ENCODE measurements at regions not wholly inside any gene's neighbourhood (a gene's known extent, or its start where the extent isn't known, plus 50 kb on each side); places are given as distances from the start of the nearest gene placed in this dataset.
A peak's percentile ranks its signal among the peaks of the same experiment; 100 is the strongest.

DNA sequence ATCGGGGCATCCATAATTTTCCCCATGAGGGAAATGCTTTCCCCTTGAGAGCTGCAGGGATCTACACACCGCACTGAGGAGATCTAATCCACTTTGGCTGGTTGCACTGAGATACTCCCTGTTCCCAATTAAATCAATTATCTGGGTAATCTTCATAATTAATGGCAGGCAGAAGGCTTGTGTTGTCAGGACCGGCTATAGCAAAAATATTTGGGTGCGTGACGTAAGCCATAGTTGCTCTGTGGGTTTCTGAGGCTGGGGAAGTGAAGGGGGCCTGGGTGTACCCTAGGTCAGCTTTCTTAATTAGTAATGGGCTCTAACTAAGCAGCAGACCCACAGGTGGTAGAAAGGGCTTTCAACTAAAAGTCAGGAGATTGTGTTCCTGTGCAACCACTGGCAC lies 62.8 kb upstream of the UPP2 start:
- DNase-seq (ENCODE audit: low read depth in 6 of 9, low spot score in 9 of 9) = no peak
- WGBS = 98% methylated on average over 5 of the region's 5 CpGs
- Histone ChIP-seq H3K27me3 (ENCODE audit: control insufficient read depth in 2 of 2, insufficient read depth in 1 of 2, low read length in 1 of 2) (no peaks in the 10 kb centered on the region), H3K4me3 (ENCODE audit: low read length in 2 of 2) (no peak overlapping the region), H3K4me1 (ENCODE audit: control insufficient read depth in 2 of 2, insufficient read depth in 2 of 2, low read length in 2 of 2) (peaks cover 2 to 14% of the 10 kb centered on the region in 2 donors), H3K27ac (ENCODE audit: low read depth in 1 of 2, low read length in 1 of 2) (no peak overlapping the region), H3K9me3 (ENCODE audit: control insufficient read depth in 2 of 2, insufficient read depth in 1 of 2, low read length in 1 of 2) (no peaks in the 10 kb centered on the region), H3K36me3 (ENCODE audit: control insufficient read depth in 2 of 2, insufficient read depth in 2 of 2, low read length in 1 of 2) (no peaks in the 10 kb centered on the region)

DNA sequence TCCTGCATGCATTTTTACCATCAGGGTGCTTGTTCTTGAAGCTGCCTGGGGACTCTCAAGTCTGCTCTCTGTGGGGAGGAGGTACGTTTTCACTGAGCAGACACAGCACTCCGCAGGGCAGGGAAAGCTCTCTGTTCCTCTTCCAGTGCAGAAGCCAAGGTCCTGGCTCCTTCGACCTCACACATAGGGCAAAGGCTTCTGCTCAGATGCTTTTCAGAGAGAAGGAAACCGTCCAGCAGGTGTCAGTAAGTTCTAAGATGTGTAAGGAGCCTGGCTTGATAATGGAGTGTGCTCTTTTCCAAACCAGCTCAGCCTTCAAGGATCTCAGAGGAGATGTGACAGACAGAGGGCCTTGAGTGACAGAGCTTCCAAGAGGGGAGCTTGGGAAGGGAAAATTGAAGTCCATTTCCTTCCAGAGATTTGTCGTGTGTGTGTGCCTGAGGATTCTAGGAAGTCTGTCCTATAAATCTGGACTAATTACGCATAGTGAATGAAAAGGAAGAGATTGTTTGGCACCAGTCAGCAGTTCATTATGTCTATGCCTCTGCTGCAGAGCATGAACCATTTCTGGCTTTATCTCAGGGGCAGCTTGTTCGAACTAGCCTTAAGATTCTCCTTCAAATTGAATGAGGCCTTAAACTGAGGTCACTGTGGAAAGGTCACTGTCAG lies 67.3 kb upstream of the UPP2 start:
- WGBS = 45% methylated on average over 7 of the region's 7 CpGs
- no peak overlapping the region for H3K4me3 ChIP-seq (ENCODE audit: low read length in 2 of 2)
- no peaks in the 10 kb centered on the region for H3K27me3 ChIP-seq (ENCODE audit: control insufficient read depth in 2 of 2, insufficient read depth in 1 of 2, low read length in 1 of 2)
- H3K4me1 ChIP-seq (ENCODE audit: control insufficient read depth in 2 of 2, insufficient read depth in 2 of 2, low read length in 2 of 2) = no peaks in the 10 kb centered on the region
- peak in 5 of 9 donors; percentile 18 to 69 (median 34) for DNase-seq (ENCODE audit: low read depth in 6 of 9, low spot score in 9 of 9)
- no peak overlapping the region for H3K27ac ChIP-seq (ENCODE audit: low read depth in 1 of 2, low read length in 1 of 2)
- no peaks in the 10 kb centered on the region for H3K36me3 ChIP-seq (ENCODE audit: control insufficient read depth in 2 of 2, insufficient read depth in 2 of 2, low read length in 1 of 2)
- H3K9me3 ChIP-seq (ENCODE audit: control insufficient read depth in 2 of 2, insufficient read depth in 1 of 2, low read length in 1 of 2) = no peaks in the 10 kb centered on the region

DNA sequence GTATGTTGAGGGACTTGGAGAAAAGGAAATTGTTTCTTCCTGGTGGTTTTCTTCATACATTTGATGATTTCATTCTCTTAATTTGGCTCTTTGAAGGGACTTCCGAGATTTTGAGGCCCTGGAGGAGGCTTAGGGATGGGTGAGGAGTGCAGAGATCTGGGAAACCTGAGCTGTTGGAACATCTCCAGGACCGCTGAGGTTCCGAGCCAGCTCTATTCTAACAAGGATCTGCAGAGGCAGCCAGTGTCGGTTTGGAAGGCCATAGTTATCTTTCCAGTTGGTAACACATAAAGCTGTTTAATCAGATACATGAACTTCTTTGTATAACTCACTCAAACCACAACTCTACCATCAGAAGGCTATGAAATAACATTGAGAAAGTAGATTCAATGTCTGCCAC lies 70.3 kb upstream of the UPP2 start:
- Histone ChIP-seq H3K36me3 (ENCODE audit: control insufficient read depth in 2 of 2, insufficient read depth in 2 of 2, low read length in 1 of 2) (no peaks in the 10 kb centered on the region), H3K4me3 (ENCODE audit: low read length in 2 of 2) (no peak overlapping the region), H3K4me1 (ENCODE audit: control insufficient read depth in 2 of 2, insufficient read depth in 2 of 2, low read length in 2 of 2) (no peaks in the 10 kb centered on the region), H3K27ac (ENCODE audit: low read depth in 1 of 2, low read length in 1 of 2) (no peak overlapping the region), H3K27me3 (ENCODE audit: control insufficient read depth in 2 of 2, insufficient read depth in 1 of 2, low read length in 1 of 2) (no peaks in the 10 kb centered on the region), H3K9me3 (ENCODE audit: control insufficient read depth in 2 of 2, insufficient read depth in 1 of 2, low read length in 1 of 2) (no peaks in the 10 kb centered on the region)
- no peak for DNase-seq (ENCODE audit: low read depth in 6 of 9, low spot score in 9 of 9)
- 86% methylated on average over 4 of the region's 4 CpGs for WGBS

DNA sequence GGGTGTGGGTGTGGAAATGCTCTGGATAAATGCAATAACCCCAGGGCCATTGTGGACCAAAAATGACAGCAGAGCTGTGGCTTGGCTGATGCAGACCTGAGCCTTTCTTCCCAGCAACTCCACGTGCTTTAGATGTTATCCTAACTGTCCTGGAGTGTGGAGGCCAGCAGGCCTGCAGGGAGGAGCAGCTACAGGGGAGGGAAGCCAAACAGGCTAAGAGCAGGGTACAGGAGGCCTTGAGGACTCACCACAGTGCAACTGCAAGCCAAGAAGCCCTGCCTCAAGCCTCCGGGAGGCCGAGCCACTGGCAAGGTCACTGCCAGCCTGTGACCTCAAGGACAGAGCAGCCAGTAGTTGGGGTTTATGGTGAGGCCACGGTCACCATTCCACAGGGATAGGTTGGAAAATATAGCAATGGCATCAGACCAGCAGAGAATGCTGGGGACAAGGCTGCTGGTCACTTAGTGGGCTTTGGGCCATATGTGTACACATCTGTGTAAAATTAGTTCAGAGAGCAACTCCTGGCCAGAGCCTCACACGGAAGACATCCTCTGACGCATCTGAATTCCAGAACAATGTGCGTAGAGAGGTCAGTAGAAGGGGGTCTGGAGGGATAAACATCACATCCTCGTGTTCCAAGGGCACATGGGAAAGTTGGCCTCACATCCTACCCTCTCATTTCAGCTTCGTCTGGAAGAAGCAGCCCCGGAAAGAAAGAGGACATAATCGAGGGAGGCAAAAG lies 76.2 kb upstream of the UPP2 start:
- WGBS = 95% methylated on average over 11 of the region's 11 CpGs
- Histone ChIP-seq H3K36me3 (ENCODE audit: control insufficient read depth in 2 of 2, insufficient read depth in 2 of 2, low read length in 1 of 2) (no peaks in the 10 kb centered on the region), H3K27ac (ENCODE audit: low read depth in 1 of 2, low read length in 1 of 2) (no peak overlapping the region), H3K4me1 (ENCODE audit: control insufficient read depth in 2 of 2, insufficient read depth in 2 of 2, low read length in 2 of 2) (no peaks in the 10 kb centered on the region), H3K4me3 (ENCODE audit: low read length in 2 of 2) (no peak overlapping the region), H3K27me3 (ENCODE audit: control insufficient read depth in 2 of 2, insufficient read depth in 1 of 2, low read length in 1 of 2) (no peaks in the 10 kb centered on the region), H3K9me3 (ENCODE audit: control insufficient read depth in 2 of 2, insufficient read depth in 1 of 2, low read length in 1 of 2) (no peaks in the 10 kb centered on the region)
- no peak for DNase-seq (ENCODE audit: low read depth in 6 of 9, low spot score in 9 of 9)

DNA sequence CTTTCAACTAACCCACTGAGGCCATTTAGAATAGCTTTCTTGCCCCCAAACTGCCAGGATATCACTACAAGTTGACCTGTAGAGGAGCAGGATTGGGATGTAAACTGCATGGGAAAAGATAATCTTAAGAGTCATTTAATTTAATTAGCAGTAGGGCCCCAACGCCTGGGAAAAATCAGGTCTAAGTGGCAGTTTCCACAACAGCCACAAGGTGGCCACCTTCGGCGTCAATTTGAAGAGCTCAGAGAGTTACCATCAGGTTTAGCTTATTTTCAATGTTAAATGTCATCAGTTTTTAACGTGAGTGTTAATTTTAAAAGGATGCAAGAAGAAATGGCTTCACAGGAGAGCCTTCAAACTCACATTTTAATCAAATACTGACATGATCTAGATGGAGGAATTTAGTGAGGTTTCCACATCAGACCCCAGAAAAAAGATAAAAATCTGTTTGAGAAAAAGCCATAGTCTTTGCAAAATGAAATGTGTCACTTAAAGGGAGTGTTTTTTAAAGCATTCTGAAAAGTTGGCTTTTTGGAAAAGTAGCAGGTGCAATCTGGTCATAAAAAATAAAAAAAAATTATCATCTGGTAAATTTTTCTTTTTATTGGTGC lies 77.3 kb upstream of the UPP2 start:
- WGBS = 10% methylated on average over 4 of the region's 4 CpGs
- Histone ChIP-seq H3K9me3 (ENCODE audit: control insufficient read depth in 2 of 2, insufficient read depth in 1 of 2, low read length in 1 of 2) (no peaks in the 10 kb centered on the region), H3K27me3 (ENCODE audit: control insufficient read depth in 2 of 2, insufficient read depth in 1 of 2, low read length in 1 of 2) (no peaks in the 10 kb centered on the region), H3K36me3 (ENCODE audit: control insufficient read depth in 2 of 2, insufficient read depth in 2 of 2, low read length in 1 of 2) (no peaks in the 10 kb centered on the region), H3K4me1 (ENCODE audit: control insufficient read depth in 2 of 2, insufficient read depth in 2 of 2, low read length in 2 of 2) (no peaks in the 10 kb centered on the region), H3K4me3 (ENCODE audit: low read length in 2 of 2) (no peak overlapping the region), H3K27ac (ENCODE audit: low read depth in 1 of 2, low read length in 1 of 2) (no peak overlapping the region)
- peak in 7 of 9 donors; percentile 18 to 64 (median 38) for DNase-seq (ENCODE audit: low read depth in 6 of 9, low spot score in 9 of 9)

DNA sequence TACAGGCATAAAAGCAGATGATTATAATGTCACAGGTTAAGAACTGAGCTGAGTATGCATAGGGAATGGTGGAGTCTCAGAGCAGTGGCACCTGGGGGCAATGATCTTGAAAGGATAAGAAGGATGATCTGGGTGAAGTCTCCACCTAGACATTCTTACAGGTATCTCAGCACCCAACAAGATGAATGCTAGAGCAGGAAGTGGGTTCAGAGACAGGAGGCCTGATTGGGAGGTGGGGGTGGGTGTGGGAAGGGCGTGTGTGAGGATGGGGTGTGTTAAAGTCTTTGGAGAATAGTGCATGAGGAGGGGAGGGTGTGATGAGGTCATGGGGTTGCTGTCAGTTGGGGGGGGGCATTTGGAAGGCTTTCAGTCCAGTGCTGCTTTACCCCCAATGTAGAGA lies 78.8 kb upstream of the UPP2 start:
- Histone ChIP-seq H3K36me3 (ENCODE audit: control insufficient read depth in 2 of 2, insufficient read depth in 2 of 2, low read length in 1 of 2) (no peaks in the 10 kb centered on the region), H3K4me3 (ENCODE audit: low read length in 2 of 2) (no peak overlapping the region), H3K27me3 (ENCODE audit: control insufficient read depth in 2 of 2, insufficient read depth in 1 of 2, low read length in 1 of 2) (no peaks in the 10 kb centered on the region), H3K9me3 (ENCODE audit: control insufficient read depth in 2 of 2, insufficient read depth in 1 of 2, low read length in 1 of 2) (no peaks in the 10 kb centered on the region), H3K27ac (ENCODE audit: low read depth in 1 of 2, low read length in 1 of 2) (no peak overlapping the region), H3K4me1 (ENCODE audit: control insufficient read depth in 2 of 2, insufficient read depth in 2 of 2, low read length in 2 of 2) (no peaks in the 10 kb centered on the region)
- peak in 1 of 9 donors; percentile 46 for DNase-seq (ENCODE audit: low read depth in 6 of 9, low spot score in 9 of 9)
- WGBS = 58% methylated on average over 1 of the region's 1 CpG

DNA sequence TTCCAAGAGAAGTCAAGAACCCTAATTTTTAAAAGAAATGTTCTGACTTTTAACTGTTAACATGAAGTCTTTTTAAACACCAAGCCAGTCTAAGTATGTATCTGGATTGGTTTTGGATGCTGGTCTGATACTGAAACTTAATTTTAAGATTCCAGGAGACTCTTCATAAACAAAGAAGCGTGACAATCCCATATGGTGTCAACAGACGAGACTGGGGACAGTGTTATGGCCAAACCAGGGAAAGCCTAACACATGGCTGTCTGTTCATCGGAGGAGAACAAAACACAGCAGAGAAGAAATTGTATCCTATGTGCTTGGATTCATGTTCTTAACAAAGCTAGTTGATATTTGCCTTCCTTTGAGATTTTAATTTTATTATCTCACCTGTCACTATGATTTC lies 80.5 kb upstream of the UPP2 start:
- no peak overlapping the region for H3K4me3 ChIP-seq (ENCODE audit: low read length in 2 of 2)
- H3K27ac ChIP-seq (ENCODE audit: low read depth in 1 of 2, low read length in 1 of 2) = no peak overlapping the region
- no peaks in the 10 kb centered on the region for H3K27me3 ChIP-seq (ENCODE audit: control insufficient read depth in 2 of 2, insufficient read depth in 1 of 2, low read length in 1 of 2)
- H3K4me1 ChIP-seq (ENCODE audit: control insufficient read depth in 2 of 2, insufficient read depth in 2 of 2, low read length in 2 of 2) = no peaks in the 10 kb centered on the region
- DNase-seq (ENCODE audit: low read depth in 6 of 9, low spot score in 9 of 9) = no peak
- 94% methylated on average over 3 of the region's 3 CpGs for WGBS
- H3K9me3 ChIP-seq (ENCODE audit: control insufficient read depth in 2 of 2, insufficient read depth in 1 of 2, low read length in 1 of 2) = no peaks in the 10 kb centered on the region
- no peaks in the 10 kb centered on the region for H3K36me3 ChIP-seq (ENCODE audit: control insufficient read depth in 2 of 2, insufficient read depth in 2 of 2, low read length in 1 of 2)

DNA sequence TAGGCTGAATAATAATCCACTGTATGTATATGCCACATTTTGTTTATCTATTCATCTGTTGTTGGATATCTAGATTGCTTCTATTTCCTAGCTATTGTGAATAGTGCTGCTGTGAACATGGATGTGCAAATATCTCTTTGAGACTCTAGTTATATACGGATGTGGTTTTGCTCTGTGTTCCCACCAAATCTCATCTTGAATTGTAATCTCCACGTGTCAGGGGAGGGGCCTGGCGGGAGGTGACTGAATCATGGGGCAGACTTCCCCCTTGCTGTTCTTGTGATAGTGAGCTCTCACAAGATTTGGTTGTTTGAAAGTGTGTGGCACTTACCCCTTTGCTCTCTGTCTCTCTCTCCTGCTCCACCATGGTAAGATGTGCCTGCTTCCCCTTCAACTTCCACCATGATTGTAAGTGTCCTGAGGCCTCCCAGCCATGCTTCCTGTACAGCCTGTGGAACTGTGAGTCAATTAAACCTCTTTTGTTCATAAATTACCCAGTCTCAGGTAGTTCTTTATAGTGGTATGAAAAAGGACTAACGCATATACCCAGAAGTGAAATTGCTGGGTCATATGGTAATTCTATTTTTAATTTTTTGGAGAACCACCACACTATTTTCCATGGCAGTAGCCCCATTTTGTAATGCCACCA lies 86.1 kb upstream of the UPP2 start:
- H3K9me3 ChIP-seq (ENCODE audit: control insufficient read depth in 2 of 2, insufficient read depth in 1 of 2, low read length in 1 of 2) = no peaks in the 10 kb centered on the region
- no peaks in the 10 kb centered on the region for H3K27me3 ChIP-seq (ENCODE audit: control insufficient read depth in 2 of 2, insufficient read depth in 1 of 2, low read length in 1 of 2)
- no peaks in the 10 kb centered on the region for H3K36me3 ChIP-seq (ENCODE audit: control insufficient read depth in 2 of 2, insufficient read depth in 2 of 2, low read length in 1 of 2)
- H3K4me1 ChIP-seq (ENCODE audit: control insufficient read depth in 2 of 2, insufficient read depth in 2 of 2, low read length in 2 of 2) = peaks cover 0 to 8% of the 10 kb centered on the region in 2 donors
- DNase-seq (ENCODE audit: low read depth in 6 of 9, low spot score in 9 of 9) = peak in 1 of 9 donors; percentile 20
- no peak overlapping the region for H3K27ac ChIP-seq (ENCODE audit: low read depth in 1 of 2, low read length in 1 of 2)
- H3K4me3 ChIP-seq (ENCODE audit: low read length in 2 of 2) = no peak overlapping the region
- WGBS = 87% methylated on average over 4 of the region's 4 CpGs

DNA sequence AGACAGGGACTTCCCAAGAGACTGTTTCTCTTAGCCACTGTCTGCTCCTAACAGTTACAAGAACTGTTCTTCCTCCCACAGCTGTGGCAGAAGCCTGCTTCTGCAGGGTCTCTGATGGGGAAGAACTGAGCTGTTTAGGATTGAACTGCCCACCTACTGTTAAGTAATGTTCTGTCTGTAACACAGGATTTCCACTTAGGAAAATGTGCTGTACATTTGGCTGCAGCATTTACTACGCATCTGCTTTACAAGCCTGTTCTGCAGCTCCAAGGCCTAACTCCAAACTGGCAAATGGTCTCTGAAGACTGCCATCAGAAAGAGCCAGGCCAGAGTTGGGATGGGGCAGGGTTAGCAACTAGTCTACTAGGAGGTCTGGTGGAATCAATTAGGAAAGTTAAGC lies 87.8 kb upstream of the UPP2 start:
- DNase-seq (ENCODE audit: low read depth in 6 of 9, low spot score in 9 of 9) = peak in 1 of 9 donors; percentile 17
- 96% methylated on average over 1 of the region's 1 CpG for WGBS
- Histone ChIP-seq H3K27ac (ENCODE audit: low read depth in 1 of 2, low read length in 1 of 2) (peak overlapping the region in 1 of 2 donors; percentile 38), H3K9me3 (ENCODE audit: control insufficient read depth in 2 of 2, insufficient read depth in 1 of 2, low read length in 1 of 2) (no peaks in the 10 kb centered on the region), H3K4me1 (ENCODE audit: control insufficient read depth in 2 of 2, insufficient read depth in 2 of 2, low read length in 2 of 2) (peaks cover 0 to 8% of the 10 kb centered on the region in 2 donors), H3K4me3 (ENCODE audit: low read length in 2 of 2) (no peak overlapping the region), H3K27me3 (ENCODE audit: control insufficient read depth in 2 of 2, insufficient read depth in 1 of 2, low read length in 1 of 2) (no peaks in the 10 kb centered on the region), H3K36me3 (ENCODE audit: control insufficient read depth in 2 of 2, insufficient read depth in 2 of 2, low read length in 1 of 2) (no peaks in the 10 kb centered on the region)

Measured in thymus (tissue), 11 donors.